WTC11 (cell line): ENCODE measurements at regions not wholly inside any gene's neighbourhood (a gene's known extent, or its start where the extent isn't known, plus 50 kb on each side); places are given as distances from the start of the nearest gene placed in this dataset.

Experiments used
- ATAC-seq: fragments of 200-7000 bp; cut with Tn5 transposase; 2 replicates; pipeline ENCODE4 v1.10.0; 2021; ENCODE audit warnings: mild to moderate bottlenecking, moderate library complexity
- CTCF ChIA-PET: fragments of 300-600 bp; sonication (Branson Sonifier 250); formaldehyde crosslinking; loops from one replicate; lab custom pipeline; 2021; ENCODE audit warnings: antibody characterized with exemption; lab: Charles Lee
- POLR2A ChIA-PET: fragments of 350-600 bp; sonication (Branson Sonifier 250); formaldehyde crosslinking; loops from one replicate; lab custom pipeline; 2021; ENCODE audit warnings: antibody characterized with exemption; lab: Charles Lee
- DNase-seq: peaks from one replicate; pipeline ENCODE4 v3.0.0; 2021; ENCODE audit warnings: low spot score
- H3K27ac Mint-ChIP-seq: 2 replicates; pipeline ENCODE4 v1.8.0; 2021; ENCODE audit warnings: mixed read lengths
- H3K27me3 Mint-ChIP-seq: 2 replicates; pipeline ENCODE4 v1.8.0; 2021; ENCODE audit warnings: low read depth, mild to moderate bottlenecking, moderate library complexity, mixed read lengths
- H3K36me3 Mint-ChIP-seq: 2 replicates; pipeline ENCODE4 v1.8.0; 2021; ENCODE audit warnings: mixed read lengths
- H3K4me1 Mint-ChIP-seq: 2 replicates; pipeline ENCODE4 v1.8.0; 2022; ENCODE audit warnings: mixed read lengths
- H3K4me3 Mint-ChIP-seq: 2 replicates; pipeline ENCODE4 v1.8.0; 2021; ENCODE audit warnings: mild to moderate bottlenecking, moderate library complexity, mixed read lengths
- H3K9me3 Mint-ChIP-seq: 2 replicates; pipeline ENCODE4 v1.8.0; 2021; ENCODE audit warnings: mixed read lengths
- CREB1 ChIP-seq: sonication (generic); formaldehyde crosslinking; IDR thresholded peaks from 2 replicates; pipeline ENCODE4 v1.8.0; 2023; ENCODE audit warnings: mild to moderate bottlenecking, missing genetic modification reagents
- E2F5 ChIP-seq: sonication (generic); formaldehyde crosslinking; IDR thresholded peaks from 2 replicates; pipeline ENCODE4 v1.8.1; 2022; ENCODE audit warnings: mild to moderate bottlenecking, moderate library complexity, missing genetic modification reagents
- ESRRA ChIP-seq: sonication (generic); formaldehyde crosslinking; IDR thresholded peaks from 2 replicates; pipeline ENCODE4 v1.8.1; 2022; ENCODE audit warnings: mild to moderate bottlenecking, missing genetic modification reagents, borderline replicate concordance
- FOXP1 ChIP-seq: sonication (generic); formaldehyde crosslinking; IDR thresholded peaks from 2 replicates; pipeline ENCODE4 v1.8.0; 2022; ENCODE audit warnings: missing genetic modification reagents, mild to moderate bottlenecking, moderate library complexity, borderline replicate concordance
- GABPB1 ChIP-seq: sonication (generic); formaldehyde crosslinking; IDR thresholded peaks from 2 replicates; pipeline ENCODE4 v1.8.1; 2023; ENCODE audit warnings: mild to moderate bottlenecking, missing genetic modification reagents
- GTF2I ChIP-seq: fragments of 250-450 bp; sonication (Bioruptor Pico); conservative IDR thresholded peaks from 2 replicates; pipeline ENCODE4 v1.4.0; 2021; ENCODE audit warnings: mild to moderate bottlenecking
- HMGA2 ChIP-seq: fragments of 250-450 bp; sonication (Bioruptor Pico); IDR thresholded peaks from 2 replicates; pipeline ENCODE4 v1.4.0; 2021; ENCODE audit warnings: mild to moderate bottlenecking, moderate library complexity
- HMGXB4 ChIP-seq: sonication (generic); formaldehyde crosslinking; IDR thresholded peaks from 2 replicates; pipeline ENCODE4 v1.8.1; 2023; ENCODE audit warnings: mild to moderate bottlenecking, moderate library complexity, missing genetic modification reagents
- MXD4 ChIP-seq: fragments of 250-450 bp; sonication (Bioruptor Pico); IDR thresholded peaks from 2 replicates; pipeline ENCODE4 v1.8.0; 2021; ENCODE audit warnings: mild to moderate bottlenecking, moderate library complexity, borderline replicate concordance
- NFYB ChIP-seq: sonication (generic); formaldehyde crosslinking; conservative IDR thresholded peaks from 2 replicates; pipeline ENCODE4 v1.8.0; 2022; ENCODE audit warnings: low read depth, missing genetic modification reagents
- PRRX2 ChIP-seq: fragments of 250-450 bp; sonication (Bioruptor Pico); IDR thresholded peaks from 2 replicates; pipeline ENCODE4 v1.8.0; 2021; ENCODE audit warnings: mild to moderate bottlenecking
- SMAD3 ChIP-seq: sonication (generic); formaldehyde crosslinking; IDR thresholded peaks from 2 replicates; pipeline ENCODE4 v1.8.0; 2022; ENCODE audit warnings: missing genetic modification reagents, mild to moderate bottlenecking, borderline replicate concordance
- TEAD1 ChIP-seq: sonication (generic); formaldehyde crosslinking; IDR thresholded peaks from 2 replicates; pipeline ENCODE4 v1.8.0; 2022; ENCODE audit warnings: mild to moderate bottlenecking, missing genetic modification reagents
- USF2 ChIP-seq: sonication (generic); formaldehyde crosslinking; IDR thresholded peaks from 2 replicates; pipeline ENCODE4 v1.8.1; 2023; ENCODE audit warnings: mild to moderate bottlenecking, missing genetic modification reagents, moderate library complexity
- ZNF263 ChIP-seq: sonication (generic); formaldehyde crosslinking; IDR thresholded peaks from 2 replicates; pipeline ENCODE4 v1.8.1; 2022; ENCODE audit warnings: low read depth, mild to moderate bottlenecking, moderate library complexity, missing genetic modification reagents
- ZNF281 ChIP-seq: sonication (generic); formaldehyde crosslinking; IDR thresholded peaks from 2 replicates; pipeline ENCODE4 v1.8.0; 2023; ENCODE audit warnings: mild to moderate bottlenecking, missing genetic modification reagents
- ZNF396 ChIP-seq: fragments of 250-450 bp; sonication (Bioruptor Pico); IDR thresholded peaks from 2 replicates; pipeline ENCODE4 v1.8.0; 2021; ENCODE audit warnings: mild to moderate bottlenecking, moderate library complexity, borderline replicate concordance
- ZSCAN18 ChIP-seq: fragments of 250-450 bp; sonication (Bioruptor Pico); IDR thresholded peaks from 2 replicates; pipeline ENCODE4 v2.1.2; 2022; ENCODE audit warnings: mild to moderate bottlenecking, moderate library complexity
- TF ChIP-seq, protein P1 (sequence below): sonication (generic); formaldehyde crosslinking; IDR thresholded peaks from 2 replicates; pipeline ENCODE4 v1.8.1; 2022; ENCODE audit warnings: mild to moderate bottlenecking, missing genetic modification reagents, moderate library complexity, borderline replicate concordance

DNA sequence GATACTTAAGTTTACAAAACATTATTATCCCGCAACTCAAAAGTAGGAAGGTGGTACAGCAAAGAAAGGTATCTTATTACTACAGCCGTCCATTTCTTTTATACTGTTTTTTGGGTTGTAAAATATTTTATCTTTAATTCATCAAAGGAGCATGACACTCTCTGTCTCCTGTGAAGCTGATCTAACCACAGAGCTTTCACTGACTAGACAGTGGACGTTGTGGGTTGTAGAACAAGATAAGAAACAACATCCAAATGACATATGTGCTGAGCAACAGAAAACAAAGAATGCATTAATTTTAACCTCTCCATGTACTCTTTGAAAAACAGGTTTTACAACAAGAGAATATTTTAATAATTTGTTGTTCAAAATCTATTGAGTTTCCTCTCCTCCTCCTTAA lies 195.9 kb upstream of the FBXO33 start:
- Mint-ChIP-seq H3K36me3 (no peaks in the 10 kb centered on the region), H3K27ac (no peak overlapping the region), H3K4me1 (no peaks in the 10 kb centered on the region), H3K4me3 (no peak overlapping the region), H3K27me3 (no peaks in the 10 kb centered on the region), H3K9me3 (peaks cover 6% of the 10 kb centered on the region)
- no peak for DNase-seq
- TF ChIP-seq ZSCAN18 (CRISPR knock-in tag) (no peak), ZNF281 (CRISPR knock-in tag) (no peak), E2F5 (CRISPR knock-in tag) (no peak), USF2 (CRISPR knock-in tag) (no peak), NFYB (CRISPR knock-in tag) (no peak), SMAD3 (CRISPR knock-in tag) (no peak), TEAD1 (CRISPR knock-in tag) (no peak), HMGXB4 (CRISPR knock-in tag) (no peak), ZNF263 (CRISPR knock-in tag) (no peak), PRRX2 (CRISPR knock-in tag) (no peak), ESRRA (CRISPR knock-in tag) (no peak), FOXP1 (CRISPR knock-in tag) (no peak), ZNF396 (CRISPR knock-in tag) (no peak), GTF2I (CRISPR knock-in tag) (no peak), GABPB1 (no peak), MXD4 (CRISPR knock-in tag) (no peak), CREB1 (CRISPR knock-in tag) (no peak), HMGA2 (no peak)
- TF ChIP-seq, protein P1, sequence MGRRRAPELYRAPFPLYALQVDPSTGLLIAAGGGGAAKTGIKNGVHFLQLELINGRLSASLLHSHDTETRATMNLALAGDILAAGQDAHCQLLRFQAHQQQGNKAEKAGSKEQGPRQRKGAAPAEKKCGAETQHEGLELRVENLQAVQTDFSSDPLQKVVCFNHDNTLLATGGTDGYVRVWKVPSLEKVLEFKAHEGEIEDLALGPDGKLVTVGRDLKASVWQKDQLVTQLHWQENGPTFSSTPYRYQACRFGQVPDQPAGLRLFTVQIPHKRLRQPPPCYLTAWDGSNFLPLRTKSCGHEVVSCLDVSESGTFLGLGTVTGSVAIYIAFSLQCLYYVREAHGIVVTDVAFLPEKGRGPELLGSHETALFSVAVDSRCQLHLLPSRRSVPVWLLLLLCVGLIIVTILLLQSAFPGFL (CRISPR knock-in tag), result no peak
- ATAC-seq, result no peak
- ChIA-PET POLR2A (no interaction called here), CTCF (no interaction called here)
